ENCODE measurements at regions not wholly inside any gene's neighbourhood (a gene's known extent, or its start where the extent isn't known, plus 50 kb on each side); places are given as distances from the start of the nearest gene placed in this dataset.

DNA sequence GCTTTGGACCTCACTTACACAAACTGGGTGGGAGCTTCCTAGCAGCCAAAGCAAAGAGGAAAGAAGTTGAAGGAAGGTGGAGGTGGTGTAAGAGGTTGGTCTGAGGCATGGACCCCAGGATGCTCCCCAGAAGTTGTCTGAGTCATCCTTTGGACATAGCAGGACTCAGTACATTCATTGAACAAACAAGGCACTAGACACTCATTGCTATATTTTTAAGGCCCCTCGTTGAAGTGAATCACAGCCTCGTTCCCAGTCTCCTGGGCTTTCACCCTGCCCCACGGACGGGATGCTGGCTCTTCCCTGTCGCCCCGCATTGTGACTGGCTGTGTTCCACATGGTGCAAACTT is 95.9 kb upstream of the FGF3 start:
- TF ChIP-seq, protein P1, sequence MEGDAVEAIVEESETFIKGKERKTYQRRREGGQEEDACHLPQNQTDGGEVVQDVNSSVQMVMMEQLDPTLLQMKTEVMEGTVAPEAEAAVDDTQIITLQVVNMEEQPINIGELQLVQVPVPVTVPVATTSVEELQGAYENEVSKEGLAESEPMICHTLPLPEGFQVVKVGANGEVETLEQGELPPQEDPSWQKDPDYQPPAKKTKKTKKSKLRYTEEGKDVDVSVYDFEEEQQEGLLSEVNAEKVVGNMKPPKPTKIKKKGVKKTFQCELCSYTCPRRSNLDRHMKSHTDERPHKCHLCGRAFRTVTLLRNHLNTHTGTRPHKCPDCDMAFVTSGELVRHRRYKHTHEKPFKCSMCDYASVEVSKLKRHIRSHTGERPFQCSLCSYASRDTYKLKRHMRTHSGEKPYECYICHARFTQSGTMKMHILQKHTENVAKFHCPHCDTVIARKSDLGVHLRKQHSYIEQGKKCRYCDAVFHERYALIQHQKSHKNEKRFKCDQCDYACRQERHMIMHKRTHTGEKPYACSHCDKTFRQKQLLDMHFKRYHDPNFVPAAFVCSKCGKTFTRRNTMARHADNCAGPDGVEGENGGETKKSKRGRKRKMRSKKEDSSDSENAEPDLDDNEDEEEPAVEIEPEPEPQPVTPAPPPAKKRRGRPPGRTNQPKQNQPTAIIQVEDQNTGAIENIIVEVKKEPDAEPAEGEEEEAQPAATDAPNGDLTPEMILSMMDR (IDR thresholded peaks at IDR 0.05): no peak
- TF ChIP-seq, protein P2, sequence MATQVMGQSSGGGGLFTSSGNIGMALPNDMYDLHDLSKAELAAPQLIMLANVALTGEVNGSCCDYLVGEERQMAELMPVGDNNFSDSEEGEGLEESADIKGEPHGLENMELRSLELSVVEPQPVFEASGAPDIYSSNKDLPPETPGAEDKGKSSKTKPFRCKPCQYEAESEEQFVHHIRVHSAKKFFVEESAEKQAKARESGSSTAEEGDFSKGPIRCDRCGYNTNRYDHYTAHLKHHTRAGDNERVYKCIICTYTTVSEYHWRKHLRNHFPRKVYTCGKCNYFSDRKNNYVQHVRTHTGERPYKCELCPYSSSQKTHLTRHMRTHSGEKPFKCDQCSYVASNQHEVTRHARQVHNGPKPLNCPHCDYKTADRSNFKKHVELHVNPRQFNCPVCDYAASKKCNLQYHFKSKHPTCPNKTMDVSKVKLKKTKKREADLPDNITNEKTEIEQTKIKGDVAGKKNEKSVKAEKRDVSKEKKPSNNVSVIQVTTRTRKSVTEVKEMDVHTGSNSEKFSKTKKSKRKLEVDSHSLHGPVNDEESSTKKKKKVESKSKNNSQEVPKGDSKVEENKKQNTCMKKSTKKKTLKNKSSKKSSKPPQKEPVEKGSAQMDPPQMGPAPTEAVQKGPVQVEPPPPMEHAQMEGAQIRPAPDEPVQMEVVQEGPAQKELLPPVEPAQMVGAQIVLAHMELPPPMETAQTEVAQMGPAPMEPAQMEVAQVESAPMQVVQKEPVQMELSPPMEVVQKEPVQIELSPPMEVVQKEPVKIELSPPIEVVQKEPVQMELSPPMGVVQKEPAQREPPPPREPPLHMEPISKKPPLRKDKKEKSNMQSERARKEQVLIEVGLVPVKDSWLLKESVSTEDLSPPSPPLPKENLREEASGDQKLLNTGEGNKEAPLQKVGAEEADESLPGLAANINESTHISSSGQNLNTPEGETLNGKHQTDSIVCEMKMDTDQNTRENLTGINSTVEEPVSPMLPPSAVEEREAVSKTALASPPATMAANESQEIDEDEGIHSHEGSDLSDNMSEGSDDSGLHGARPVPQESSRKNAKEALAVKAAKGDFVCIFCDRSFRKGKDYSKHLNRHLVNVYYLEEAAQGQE (IDR thresholded peaks at IDR 0.05): no peak
- no peak for TF ChIP-seq CHD2 (IDR thresholded peaks at IDR 0.05; ENCODE audit: low read length, partially characterized antibody)
- TF ChIP-seq MAZ (IDR thresholded peaks at IDR 0.05; ENCODE audit: borderline replicate concordance, low read depth, low read length): no peak
- TF ChIP-seq ZFP36 (IDR thresholded peaks at IDR 0.05; ENCODE audit: borderline replicate concordance, partially characterized antibody): no peak
- no peak for TF ChIP-seq POLR2A (IDR thresholded peaks at IDR 0.05; ENCODE audit: low read length)
- no peak for TF ChIP-seq RARB (CRISPR knock-in tag; IDR thresholded peaks at IDR 0.05)
- no peak for TF ChIP-seq KDM5A (IDR thresholded peaks at IDR 0.05)
- TF ChIP-seq RAD21 (conservative IDR thresholded peaks at IDR 0.05 in 1 of 2, IDR thresholded peaks at IDR 0.05 in 1 of 2): no peak

Measured in A549 (cell line).